GM19395 (cell line): ENCODE measurements at regions not wholly inside any gene's neighbourhood (a gene's known extent, or its start where the extent isn't known, plus 50 kb on each side); places are given as distances from the start of the nearest gene placed in this dataset.

Experiments
- ATAC-seq: cut with Tn5 transposase; IDR thresholded peaks from one replicate; pipeline ENCODE4 v1.9.1; 2021; ENCODE audit warnings: mild to moderate bottlenecking, moderate library complexity; ENCODE audit not compliant: unreplicated experiment

- peak; percentile 60 for ATAC-seq
Observed at GRCh38 chr6:163984124-163984936, 569.8 kb downstream of the QKI start.

GRCh38 chr6:163983679-163984078 lies 569.2 kb downstream of the QKI start:
- ATAC-seq: no peak

GRCh38 chr6:163974322-163974721 lies 559.8 kb downstream of the QKI start:
- no peak for ATAC-seq

- no peak for ATAC-seq
Observed at GRCh38 chr6:163971841-163972838, 557.6 kb downstream of the QKI start.

GRCh38 chr6:163970846-163971564 lies 556.5 kb downstream of the QKI start:
- no peak for ATAC-seq

GRCh38 chr6:163965426-163966348 lies 551.2 kb downstream of the QKI start:
- no peak for ATAC-seq

- ATAC-seq: no peak
Observed at GRCh38 chr6:163964789-163965188, 550.3 kb downstream of the QKI start.

GRCh38 chr6:163963205-163964120 lies 548.9 kb downstream of the QKI start:
- ATAC-seq: no peak

GRCh38 chr6:163962627-163963117 lies 548.2 kb downstream of the QKI start:
- ATAC-seq: no peak

- no peak for ATAC-seq
Observed at GRCh38 chr6:163960128-163960527, 545.6 kb downstream of the QKI start.

- no peak for ATAC-seq
Observed at GRCh38 chr6:163958646-163959045, 544.1 kb downstream of the QKI start.

GRCh38 chr6:163956571-163957407 lies 542.3 kb downstream of the QKI start:
- ATAC-seq: peak; percentile 97

GRCh38 chr6:163955756-163956155 lies 541.2 kb downstream of the QKI start:
- no peak for ATAC-seq

- no peak for ATAC-seq
Observed at GRCh38 chr6:163955096-163955495, 540.6 kb downstream of the QKI start.

- no peak for ATAC-seq
Observed at GRCh38 chr6:163954088-163954775, 539.7 kb downstream of the QKI start.

GRCh38 chr6:163952005-163952404 lies 537.5 kb downstream of the QKI start:
- no peak for ATAC-seq

- no peak for ATAC-seq
Observed at GRCh38 chr6:163951326-163951725, 536.8 kb downstream of the QKI start.
